H9 (cell line): ENCODE measurements at regions not wholly inside any gene's neighbourhood (a gene's known extent, or its start where the extent isn't known, plus 50 kb on each side); places are given as distances from the start of the nearest gene placed in this dataset.

Experiments
- DNase-seq: peaks from one replicate; pipeline ENCODE4 v3.0.0-alpha.2; 2017
- H2AFZ ChIP-seq: one replicate; pipeline ENCODE4 v1.6.1; 2013; ENCODE audit warnings: mild to moderate bottlenecking, low read length, control low read depth, moderate library complexity
- H2AK5ac ChIP-seq: 2 replicates; pipeline ENCODE4 v1.6.1; 2013; ENCODE audit warnings: low read length, control low read depth, mixed read lengths; ENCODE audit not compliant: insufficient read length
- H2BK120ac ChIP-seq: one replicate; pipeline ENCODE4 v1.6.1; 2013; ENCODE audit warnings: low read depth, mild to moderate bottlenecking, low read length, control low read depth, inconsistent platforms; ENCODE audit not compliant: poor library complexity, severe bottlenecking
- H2BK12ac ChIP-seq: 2 replicates; pipeline ENCODE4 v1.6.1; 2013; ENCODE audit warnings: low read length, control low read depth, mixed read lengths, low read depth; ENCODE audit not compliant: insufficient read length
- H2BK15ac ChIP-seq: 2 replicates; pipeline ENCODE4 v1.6.1; 2013; ENCODE audit warnings: low read depth, low read length, control low read depth
- H2BK20ac ChIP-seq: one replicate; pipeline ENCODE4 v1.6.1; 2013; ENCODE audit warnings: low read depth, mild to moderate bottlenecking, low read length, control low read depth, inconsistent platforms; ENCODE audit not compliant: poor library complexity, severe bottlenecking
- H2BK5ac ChIP-seq: 2 replicates; pipeline ENCODE4 v1.6.1; 2013; ENCODE audit warnings: low read length, control low read depth, mixed read lengths; ENCODE audit not compliant: insufficient read length
- H3K14ac ChIP-seq: 2 replicates; pipeline ENCODE4 v1.6.1; 2013; ENCODE audit warnings: low read length, control low read depth; ENCODE audit not compliant: insufficient read depth
- H3K18ac ChIP-seq: 2 replicates; pipeline ENCODE4 v1.6.1; 2013; ENCODE audit warnings: low read depth, mild to moderate bottlenecking, mixed read lengths, low read length, control low read depth; ENCODE audit not compliant: insufficient read length
- H3K23ac ChIP-seq: 2 replicates; pipeline ENCODE4 v1.6.1; 2013; ENCODE audit warnings: low read length, control low read depth, mixed read lengths, low read depth; ENCODE audit not compliant: insufficient read length
- H3K23me2 ChIP-seq: 2 replicates; pipeline ENCODE4 v1.6.1; 2013; ENCODE audit warnings: low read depth, mild to moderate bottlenecking, mixed read lengths, low read length, control low read depth; ENCODE audit not compliant: insufficient read length, poor library complexity, severe bottlenecking
- H3K27ac ChIP-seq: 2 replicates; pipeline ENCODE4 v1.5.1; 2013; ENCODE audit warnings: low read length, control low read depth, mixed read lengths, low read depth; ENCODE audit not compliant: insufficient read length
- H3K27me3 ChIP-seq: 2 replicates; pipeline ENCODE4 v1.6.1; 2013; ENCODE audit warnings: low read length, control low read depth, inconsistent platforms; ENCODE audit not compliant: insufficient read depth
- H3K4ac ChIP-seq: 2 replicates; pipeline ENCODE4 v1.6.1; 2013; ENCODE audit warnings: low read depth, mild to moderate bottlenecking, control low read depth, inconsistent platforms, low read length, moderate library complexity
- H3K4me1 ChIP-seq: 2 replicates; pipeline ENCODE4 v1.6.1; 2013; ENCODE audit warnings: low read length, control low read depth, inconsistent platforms; ENCODE audit not compliant: insufficient read depth
- H3K4me2 ChIP-seq: 2 replicates; pipeline ENCODE4 v1.6.1; 2013; ENCODE audit warnings: low read length, control low read depth, mixed read lengths; ENCODE audit not compliant: insufficient read length, insufficient read depth
- H3K56ac ChIP-seq: 2 replicates; pipeline ENCODE4 v1.6.1; 2013; ENCODE audit warnings: low read depth, mild to moderate bottlenecking, mixed read lengths, low read length, control low read depth; ENCODE audit not compliant: insufficient read length
- H3K79me1 ChIP-seq: 2 replicates; pipeline ENCODE4 v1.6.1; 2013; ENCODE audit warnings: low read depth, mild to moderate bottlenecking, moderate library complexity, low read length, control low read depth, inconsistent platforms; ENCODE audit not compliant: insufficient read depth, poor library complexity, severe bottlenecking
- H3K79me2 ChIP-seq: 2 replicates; pipeline ENCODE4 v1.6.1; 2013; ENCODE audit warnings: low read length, control low read depth, inconsistent platforms; ENCODE audit not compliant: insufficient read depth
- H3K9ac ChIP-seq: 2 replicates; pipeline ENCODE4 v1.6.1; 2013; ENCODE audit warnings: low read length, control low read depth, mixed read lengths; ENCODE audit not compliant: insufficient read length; ENCODE audit errors: extremely low read depth
- H3K9me3 ChIP-seq: one replicate; pipeline ENCODE4 v1.6.1; 2013; ENCODE audit warnings: low read depth, low read length, inconsistent platforms; ENCODE audit not compliant: control insufficient read depth
- H3T11ph ChIP-seq: one replicate; pipeline ENCODE4 v1.6.1; 2013; ENCODE audit warnings: mild to moderate bottlenecking, low read length, control low read depth, inconsistent platforms
- H4K20me1 ChIP-seq: one replicate; pipeline ENCODE4 v1.6.1; 2013; ENCODE audit not compliant: control insufficient read depth, insufficient read length, insufficient read depth
- H4K5ac ChIP-seq: 2 replicates; pipeline ENCODE4 v1.6.1; 2013; ENCODE audit warnings: low read depth, mild to moderate bottlenecking, mixed read lengths, low read length, control low read depth; ENCODE audit not compliant: insufficient read length
- H4K8ac ChIP-seq: replicated peaks from 2 replicates; pipeline ENCODE4 v1.6.1; 2013; ENCODE audit warnings: low read length, control low read depth, mixed read lengths, low read depth; ENCODE audit not compliant: insufficient read length
- H4K91ac ChIP-seq: 2 replicates; pipeline ENCODE4 v1.6.1; 2013; ENCODE audit warnings: low read depth, mild to moderate bottlenecking, moderate library complexity, mixed read lengths, low read length, control low read depth; ENCODE audit not compliant: insufficient read length
- H3K27ac Mint-ChIP-seq, 3 experiments: 2 replicates in 2 of 3; 3 replicates in 1 of 3; pipeline ENCODE4 v1.8.0; 2020 to 2021; ENCODE audit warnings: mixed read lengths in 3 of 3, mild to moderate bottlenecking in 1 of 3, moderate library complexity in 1 of 3
- H3K27me3 Mint-ChIP-seq: 2 replicates; pipeline ENCODE4 v1.8.0; 2021; ENCODE audit warnings: low read depth, mild to moderate bottlenecking, moderate library complexity, mixed read lengths
- H3K36me3 Mint-ChIP-seq, 3 experiments: 2 replicates in 2 of 3; 3 replicates in 1 of 3; pipeline ENCODE4 v1.8.0; 2020 to 2021; ENCODE audit warnings: low read depth in 3 of 3, mixed read lengths in 3 of 3; ENCODE audit not compliant: insufficient read depth in 1 of 3
- H3K4me1 Mint-ChIP-seq, 2 experiments: 2 replicates each; pipeline ENCODE4 v1.8.0; 2020; ENCODE audit warnings: mixed read lengths in 2 of 2
- H3K4me3 Mint-ChIP-seq, 2 experiments: 2 replicates in 1 of 2; 3 replicates in 1 of 2; pipeline ENCODE4 v1.8.0; 2020 to 2021; ENCODE audit warnings: mild to moderate bottlenecking in 2 of 2, mixed read lengths in 2 of 2, moderate library complexity in 1 of 2
- H3K9me3 Mint-ChIP-seq, 2 experiments: 2 replicates in 1 of 2; 3 replicates in 1 of 2; pipeline ENCODE4 v1.8.0; 2020; ENCODE audit warnings: mild to moderate bottlenecking in 2 of 2, mixed read lengths in 2 of 2, moderate library complexity in 1 of 2
- CTCF ChIP-seq: fragments of 200-600 bp; sonication (generic); conservative IDR thresholded peaks from 3 replicates; pipeline ENCODE4 v1.8.0; 2021; ENCODE audit warnings: antibody characterized with exemption, mild to moderate bottlenecking
- WGBS: extraction: QIAGEN DNeasy Blood & Tissue Kit; methylation state at CpG from one replicate; pipeline ENCODE4 v1.1.7; 2013; ENCODE audit warnings: missing lambda C conversion rate, low lambda C conversion rate, mixed read lengths; ENCODE audit not compliant: insufficient read length; ENCODE audit errors: extremely low coverage; 5-methylcytosine and 5-hydroxymethylcytosine counted together

- Histone ChIP-seq H3K9ac (no peak overlapping the region), H2BK5ac (no peak overlapping the region), H2BK20ac (no peak overlapping the region), H4K91ac (no peak overlapping the region), H3K23ac (no peak overlapping the region), H3T11ph (no peak overlapping the region), H3K79me1 (no peaks in the 10 kb centered on the region), H4K8ac (no peak overlapping the region), H3K56ac (no peak overlapping the region), H3K14ac (peak overlapping the region; percentile 41; the same call in 1 of the 2 replicates), H3K4ac (no peak overlapping the region), H2BK120ac (no peak overlapping the region), H4K5ac (no peak overlapping the region), H3K23me2 (no peaks in the 10 kb centered on the region), H3K9me3 (no peaks in the 10 kb centered on the region), H2AFZ (no peak overlapping the region), H3K18ac (no peak overlapping the region), H3K27me3 (no peaks in the 10 kb centered on the region), H2BK12ac (no peak overlapping the region), H3K27ac (no peak overlapping the region), H3K79me2 (no peaks in the 10 kb centered on the region), H2BK15ac (no peak overlapping the region), H3K4me1 (no peaks in the 10 kb centered on the region), H2AK5ac (no peak overlapping the region), H3K4me2 (no peak overlapping the region), H4K20me1 (no peaks in the 10 kb centered on the region)
- Mint-ChIP-seq H3K9me3 (no peaks in the 10 kb centered on the region; a peak in 1 of 5 replicates), H3K36me3 (no peaks in the 10 kb centered on the region), H3K27ac (peak overlapping the region; percentile 65 to 89 (median 89); a peak in 5 of 7 replicates), H3K4me3 (peak overlapping the region in 1 of 2 experiments; percentile 51; a peak in 1 of 5 replicates), H3K4me1 (peaks cover 31% of the 10 kb centered on the region in 2 experiments), H3K27me3 (peaks cover 7% of the 10 kb centered on the region)
- no CpG with 5 or more reads among the region's 15 CpGs for WGBS
- TF ChIP-seq CTCF: no peak
- peak; percentile 40 for DNase-seq
These were observed 291.1 kb upstream of the IRX3 start for GRCh38 chr16:54577651-54578128.
